GM12865 (cell line): ENCODE measurements at regions not wholly inside any gene's neighbourhood (a gene's known extent, or its start where the extent isn't known, plus 50 kb on each side); places are given as distances from the start of the nearest gene placed in this dataset.
"Not testable (repeated sequence)": the region's sequence is repeated elsewhere in the genome, so short reads cannot be mapped to it uniquely, and the experiment has no call there.

ENCODE experiments used
- DNase-seq: peaks from one replicate; pipeline ENCODE4 v3.0.0; 2010; ENCODE audit warnings: low read depth
- H3K4me3 ChIP-seq: 2 replicates; pipeline ENCODE4 v1.5.1; 2011; ENCODE audit warnings: mild to moderate bottlenecking, low read depth, low read length, control low read depth
- TF ChIP-seq, protein P1 (sequence below): IDR thresholded peaks from 2 replicates; pipeline ENCODE4 v1.5.1; 2011; ENCODE audit warnings: low read length, control low read depth, low read depth, inconsistent platforms; ENCODE audit not compliant: insufficient read depth; ENCODE audit errors: missing control alignments

DNA sequence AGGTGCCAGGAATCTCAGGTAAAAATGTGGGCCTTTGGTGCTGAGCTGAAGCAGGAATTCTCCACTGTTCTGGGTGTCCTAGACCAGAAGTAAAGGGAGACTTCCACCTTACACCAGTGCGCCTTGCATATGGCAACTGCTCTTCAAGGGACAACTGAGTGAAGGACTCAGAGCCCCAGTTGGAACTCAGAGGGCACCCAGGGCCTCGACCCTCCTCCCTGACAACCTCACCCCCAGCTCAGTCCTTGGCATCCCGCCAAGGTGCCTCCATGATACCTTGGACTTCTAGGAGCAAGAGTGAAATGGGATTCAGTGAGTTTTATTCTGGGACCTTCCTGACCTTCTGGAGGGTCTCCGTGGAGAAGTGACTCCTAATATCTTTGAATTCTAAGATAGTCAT is 140.3 kb downstream of the GPCPD1 start:
- DNase-seq, result no peak
- TF ChIP-seq, protein P1, sequence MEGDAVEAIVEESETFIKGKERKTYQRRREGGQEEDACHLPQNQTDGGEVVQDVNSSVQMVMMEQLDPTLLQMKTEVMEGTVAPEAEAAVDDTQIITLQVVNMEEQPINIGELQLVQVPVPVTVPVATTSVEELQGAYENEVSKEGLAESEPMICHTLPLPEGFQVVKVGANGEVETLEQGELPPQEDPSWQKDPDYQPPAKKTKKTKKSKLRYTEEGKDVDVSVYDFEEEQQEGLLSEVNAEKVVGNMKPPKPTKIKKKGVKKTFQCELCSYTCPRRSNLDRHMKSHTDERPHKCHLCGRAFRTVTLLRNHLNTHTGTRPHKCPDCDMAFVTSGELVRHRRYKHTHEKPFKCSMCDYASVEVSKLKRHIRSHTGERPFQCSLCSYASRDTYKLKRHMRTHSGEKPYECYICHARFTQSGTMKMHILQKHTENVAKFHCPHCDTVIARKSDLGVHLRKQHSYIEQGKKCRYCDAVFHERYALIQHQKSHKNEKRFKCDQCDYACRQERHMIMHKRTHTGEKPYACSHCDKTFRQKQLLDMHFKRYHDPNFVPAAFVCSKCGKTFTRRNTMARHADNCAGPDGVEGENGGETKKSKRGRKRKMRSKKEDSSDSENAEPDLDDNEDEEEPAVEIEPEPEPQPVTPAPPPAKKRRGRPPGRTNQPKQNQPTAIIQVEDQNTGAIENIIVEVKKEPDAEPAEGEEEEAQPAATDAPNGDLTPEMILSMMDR, result no peak
- no peak overlapping the region for H3K4me3 ChIP-seq

DNA sequence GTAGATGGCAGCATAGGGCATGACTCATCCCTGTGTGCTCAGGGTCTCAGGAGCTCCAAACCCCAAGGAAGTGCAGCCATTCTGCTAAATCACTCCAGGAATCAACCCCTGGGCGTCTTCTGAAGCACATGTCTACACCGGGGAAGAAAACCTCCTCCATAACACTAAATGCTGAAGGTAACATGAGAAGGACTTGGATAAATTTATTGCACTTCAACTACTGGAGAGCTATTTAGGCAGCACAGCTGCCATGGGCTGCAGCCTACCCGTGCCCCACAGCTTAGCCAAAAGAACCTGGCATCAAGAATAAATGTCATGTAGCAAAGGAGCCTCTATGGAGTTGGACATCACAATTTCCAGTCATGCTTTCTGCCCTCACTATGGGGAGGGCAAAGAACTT is 141.7 kb downstream of the GPCPD1 start:
- no peak overlapping the region for H3K4me3 ChIP-seq
- TF ChIP-seq, protein P1, result no peak
- no peak for DNase-seq

DNA sequence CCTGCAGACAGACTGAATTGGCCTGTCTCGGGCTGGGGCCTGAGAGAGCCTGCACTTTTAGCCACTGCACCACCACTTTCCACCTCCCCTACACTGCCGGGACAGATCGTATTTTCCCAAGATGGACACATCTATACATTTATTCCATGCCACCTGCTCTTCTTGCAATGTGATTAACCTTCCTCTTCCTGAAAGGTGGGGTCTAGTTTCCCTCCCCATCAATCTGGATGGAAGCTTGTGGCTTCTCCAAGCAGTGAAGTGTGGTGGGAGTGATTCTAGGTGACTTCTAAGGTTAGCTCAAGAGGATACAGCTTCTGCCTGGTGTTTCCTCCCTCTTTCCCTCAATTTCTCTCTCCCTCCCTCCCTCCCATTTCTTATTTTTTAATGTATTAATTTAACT is 143.7 kb downstream of the GPCPD1 start:
- TF ChIP-seq, protein P1, result no peak
- no peak overlapping the region for H3K4me3 ChIP-seq
- no peak for DNase-seq

DNA sequence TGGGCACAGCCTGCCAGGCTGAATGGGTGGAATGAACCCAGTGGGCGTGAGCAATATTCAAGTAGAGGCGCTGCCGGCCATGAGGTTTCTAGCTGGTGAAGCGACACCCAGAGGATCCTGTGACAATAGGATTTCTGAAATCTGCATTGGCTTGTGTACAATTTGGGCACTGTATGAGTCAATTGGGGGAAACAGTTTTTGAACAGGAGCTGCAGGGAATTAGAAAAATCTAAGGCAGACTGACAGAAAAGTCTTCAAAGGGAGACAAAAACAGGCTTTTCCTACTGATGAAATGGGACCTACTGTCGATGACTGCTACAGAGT is 145.2 kb downstream of the GPCPD1 start:
- TF ChIP-seq, protein P1, result no peak
- DNase-seq, result no peak
- no peak overlapping the region for H3K4me3 ChIP-seq

DNA sequence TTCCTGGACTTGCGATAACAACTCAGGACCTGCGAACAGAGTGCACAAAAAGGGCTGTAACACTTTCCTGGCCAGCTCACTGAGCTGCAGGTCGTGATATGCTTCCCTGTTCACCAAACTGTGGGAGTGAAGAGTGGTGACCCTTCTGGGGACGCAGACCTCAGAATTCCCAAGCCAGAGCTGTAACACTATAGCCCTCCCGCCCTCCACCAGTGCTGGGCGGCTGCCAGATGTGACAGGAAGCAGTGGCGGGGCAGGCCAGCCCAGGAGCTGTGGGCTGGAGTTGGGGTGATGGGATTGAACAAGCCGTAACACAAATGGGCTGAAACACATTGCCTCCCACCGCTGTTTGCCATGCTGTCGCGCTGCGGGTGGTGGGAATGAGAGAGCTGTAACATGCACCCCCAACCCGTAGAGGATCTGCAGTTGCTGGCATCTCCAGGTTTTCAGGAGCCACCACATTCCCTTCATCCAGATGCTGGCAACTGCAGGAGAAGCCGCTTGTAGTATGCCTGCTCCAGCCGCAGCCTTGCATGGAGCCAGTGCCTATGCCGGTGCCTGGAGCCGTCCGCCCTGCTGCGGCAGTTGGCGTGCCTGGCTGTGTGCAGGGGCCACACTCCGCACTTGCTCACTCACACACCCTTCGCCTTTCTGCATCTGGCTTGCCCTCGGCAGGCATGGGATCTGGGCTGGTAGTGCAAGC is 145.8 kb downstream of the GPCPD1 start:
- TF ChIP-seq, protein P1, result no peak
- H3K4me3 ChIP-seq, result no peak overlapping the region
- DNase-seq, result no peak

DNA sequence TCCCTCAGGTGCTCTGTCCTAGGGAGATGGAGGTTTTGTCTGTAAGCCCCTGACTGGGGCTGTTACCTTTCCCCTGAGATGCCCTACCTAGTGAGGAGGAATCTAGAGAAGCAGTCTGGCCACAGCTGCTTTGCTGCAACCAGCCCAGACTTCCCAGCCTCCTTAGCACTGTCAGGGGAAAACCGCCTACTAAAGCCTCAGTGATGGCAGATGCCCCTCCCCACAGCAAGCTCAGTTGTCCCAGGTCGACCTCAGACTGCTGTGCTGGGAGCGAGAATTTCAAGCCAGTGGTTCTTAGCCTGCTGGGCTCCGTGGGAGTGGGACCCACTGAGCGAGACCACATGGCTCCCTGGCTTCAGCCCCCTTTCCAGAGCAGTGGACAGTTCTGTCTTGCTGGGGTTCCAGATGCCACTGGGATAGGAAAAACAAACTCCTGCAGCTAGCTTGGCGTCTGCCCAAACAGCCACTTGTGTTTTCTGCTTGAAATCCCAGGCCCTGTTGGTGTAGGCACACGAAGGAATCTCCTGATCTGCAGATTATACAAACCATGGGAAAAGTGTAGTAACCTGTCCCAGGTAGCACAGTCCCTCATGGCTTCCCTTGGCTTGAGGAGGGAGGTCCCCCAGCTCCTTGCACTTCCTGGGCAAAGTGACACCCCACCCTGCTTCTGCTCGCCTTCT is 146.4 kb upstream of the PROKR2 start:
- TF ChIP-seq, protein P1, result no peak
- DNase-seq, result no peak
- H3K4me3 ChIP-seq, result no peak overlapping the region

DNA sequence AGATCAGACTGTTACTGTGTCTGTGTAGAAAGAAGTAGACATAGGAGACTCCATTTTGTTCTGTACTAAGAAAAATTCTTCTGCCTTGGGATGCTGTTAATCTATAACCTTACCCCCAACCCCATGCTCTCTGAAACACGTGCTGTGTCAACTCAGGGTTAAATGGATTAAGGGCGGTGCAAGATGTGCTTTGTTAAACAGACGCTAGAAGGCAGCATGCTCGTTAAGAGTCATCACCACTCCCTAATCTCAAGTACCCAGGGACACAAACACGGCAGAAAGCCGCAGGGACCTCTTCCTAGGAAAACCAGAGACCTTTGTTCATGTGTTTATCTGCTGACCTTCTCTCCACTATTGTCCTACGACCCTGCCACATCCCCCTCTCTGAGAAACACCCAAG is 137.0 kb upstream of the PROKR2 start:
- DNase-seq, H3K4me3 ChIP-seq: not testable (repeated sequence)

DNA sequence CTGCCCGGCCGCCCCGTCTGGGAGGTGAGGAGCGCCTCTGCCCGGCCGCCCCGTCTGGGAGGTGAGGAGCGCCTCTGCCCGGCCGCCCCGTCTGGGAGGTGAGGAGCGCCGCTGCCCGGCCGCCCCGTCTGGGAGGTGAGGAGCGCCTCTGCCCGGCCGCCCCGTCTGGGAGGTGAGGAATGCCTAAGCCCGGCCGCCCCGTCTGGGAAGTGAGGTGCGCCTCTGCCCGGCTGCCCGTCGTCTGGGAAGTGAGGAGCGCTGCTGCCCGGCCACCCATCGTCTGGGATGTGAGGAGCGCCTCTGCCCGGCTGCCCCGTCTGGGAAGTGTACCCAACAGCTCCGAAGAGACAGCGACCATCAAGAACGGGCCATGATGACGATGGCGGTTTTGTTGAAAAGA is 136.6 kb upstream of the PROKR2 start:
- H3K4me3 ChIP-seq, DNase-seq: not testable (repeated sequence)

DNA sequence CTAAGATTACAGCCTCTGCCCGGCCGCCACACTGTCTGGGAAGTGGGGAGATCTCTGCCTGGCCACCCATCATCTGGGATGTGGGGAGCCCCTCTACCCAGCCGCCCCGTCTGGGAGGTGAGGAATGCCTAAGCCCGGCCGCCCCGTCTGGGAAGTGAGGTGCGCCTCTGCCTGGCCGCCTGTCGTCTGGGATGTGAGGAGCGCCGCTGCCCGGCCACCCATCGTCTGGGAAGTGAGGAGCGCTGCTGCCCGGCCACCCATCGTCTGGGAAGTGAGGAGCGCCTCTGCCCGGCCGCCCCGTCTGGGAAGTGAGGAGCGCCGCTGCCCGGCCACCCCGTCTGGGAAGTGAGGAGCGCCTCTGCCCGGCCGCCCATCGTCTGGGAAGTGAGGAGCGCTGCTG is 135.9 kb upstream of the PROKR2 start:
- H3K4me3 ChIP-seq, DNase-seq: not testable (repeated sequence)

DNA sequence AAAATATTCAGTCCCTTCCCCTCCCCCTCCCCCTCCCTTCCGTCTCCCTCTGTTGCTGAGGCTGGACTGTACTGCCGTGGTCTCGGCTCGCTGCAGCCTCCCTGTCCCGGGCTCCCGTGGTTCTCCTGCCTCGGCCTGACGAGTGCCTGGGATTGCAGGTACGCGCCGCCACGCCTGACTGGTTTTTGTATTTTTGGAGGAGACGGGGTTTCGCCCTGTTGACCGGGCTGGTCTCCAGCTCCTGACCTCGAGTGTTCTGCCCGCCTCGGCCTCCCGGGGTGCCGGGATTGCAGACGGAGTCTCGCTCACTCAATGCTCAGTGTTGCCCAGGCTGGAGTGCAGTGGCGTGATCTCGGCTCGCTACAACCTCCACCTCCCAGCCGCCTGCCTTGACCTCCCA is 135.5 kb upstream of the PROKR2 start:
- DNase-seq, H3K4me3 ChIP-seq: not testable (repeated sequence)
